ENCODE measurements at regions not wholly inside any gene's neighbourhood (a gene's known extent, or its start where the extent isn't known, plus 50 kb on each side); places are given as distances from the start of the nearest gene placed in this dataset. TPM values are rescaled to one million over a fixed set of nuclear protein-coding genes. Genes with fewer than 3 reads are reported as not detected.
"Not testable (repeated sequence)": the region's sequence is repeated elsewhere in the genome, so short reads cannot be mapped to it uniquely, and the experiment has no call there.

DNA sequence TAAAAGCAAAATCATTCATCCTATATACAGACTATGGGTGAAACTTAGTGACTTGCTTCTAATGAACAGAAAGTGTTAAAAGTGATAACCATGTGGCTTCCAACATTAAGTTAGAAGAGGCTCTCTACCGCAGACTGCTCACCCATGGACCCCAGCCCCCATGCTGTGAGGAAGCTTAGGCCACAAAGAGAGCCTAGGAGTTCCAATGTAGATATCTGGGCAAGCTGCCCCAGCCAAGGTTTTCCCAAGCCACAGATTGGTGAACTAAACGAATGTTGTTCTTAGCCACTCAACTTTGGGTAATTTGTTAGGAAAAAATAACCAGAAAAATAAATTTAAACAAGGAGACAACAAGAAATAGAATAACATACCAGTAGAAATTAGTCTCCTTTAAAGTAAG, 70.1 kb downstream of the TBC1D28 start:
- H4K20me1 ChIP-seq (replicated peaks; ENCODE audit: control insufficient read depth, extremely low read depth, insufficient read depth, low read length); H3K27me3 ChIP-seq (ENCODE audit: control insufficient read depth in 2 of 2, insufficient read depth in 2 of 2, low read length in 2 of 2); intact Hi-C loops (cut with micrococcal nuclease); H3K27ac ChIP-seq (ENCODE audit: insufficient read depth, low read depth, low read length); POLR2A ChIA-PET; H3K4me1 ChIP-seq (ENCODE audit: control insufficient read depth, extremely low read depth, insufficient read depth, low read length); DNase-seq (ENCODE audit: low read depth, low spot score); H3K9ac ChIP-seq (replicated peaks; ENCODE audit: extremely low read depth, insufficient read depth, low read length); H3K9me3 ChIP-seq (replicated peaks; ENCODE audit: control insufficient read depth, insufficient read depth, low read length); FAIRE-seq; H3K4me3 ChIP-seq (replicated peaks in 1 of 3; ENCODE audit: insufficient read depth in 1 of 3, low read depth in 1 of 3, low read length in 3 of 3); H2AFZ ChIP-seq (ENCODE audit: low read depth, low read length); H3K36me3 ChIP-seq (ENCODE audit: control insufficient read depth in 2 of 2, extremely low read depth in 1 of 2, insufficient read depth in 2 of 2, low read length in 2 of 2); H3K4me2 ChIP-seq (ENCODE audit: insufficient read depth, low read length); dilution Hi-C loops (cut with MboI; ENCODE audit: extremely low pct_ligation_motif_present, low sequenced_read_pairs); CTCF ChIA-PET; H3K9me1 ChIP-seq (replicated peaks; ENCODE audit: control insufficient read depth, extremely low read depth, insufficient read depth, low read length); H3K79me2 ChIP-seq (ENCODE audit: control insufficient read depth, insufficient read depth, low read length); BruUV-seq (replicated peaks): not testable (repeated sequence)

Small RNA genes in the stretch of these regions (small RNA-seq; reads per million reads assigned to genes)
- gene AC107983.1 (ENCODE audit: insufficient read depth, insufficient read length, low read depth, low replicate concordance) = not detected

All from endothelial cell of umbilical vein (primary cell).